MCF 10A (cell line): ENCODE measurements at regions not wholly inside any gene's neighbourhood (a gene's known extent, or its start where the extent isn't known, plus 50 kb on each side); places are given as distances from the start of the nearest gene placed in this dataset.

ENCODE experiments used
- BruUV-seq: library from RNA; stranded (reverse); fragments of 400-500 nt; replicated peaks from 2 replicates; lab custom pipeline; 2021; lab: Mats Ljungman, UMichigan
- CTCF ChIA-PET: fragments of 300-600 bp; sonication (Branson Sonifier 250); formaldehyde crosslinking; extraction: SDS; loops from one replicate; lab custom pipeline; 2021; ENCODE audit warnings: antibody characterized with exemption, inconsistent platforms; lab: Yijun Ruan, JAX
- POLR2A ChIA-PET: fragments of 300-600, 350-650 bp; sonication (Branson Sonifier 250); formaldehyde crosslinking; extraction: SDS; loops from one replicate; lab custom pipeline; 2020; ENCODE audit warnings: antibody characterized with exemption, inconsistent platforms; lab: Yijun Ruan, JAX
- DNase-seq: peaks from one replicate; pipeline ENCODE4 v3.0.0-alpha.2; 2018; ENCODE audit not compliant: unreplicated experiment
- H3K27ac Mint-ChIP-seq: one replicate; pipeline ENCODE4 v1.8.0; 2022; ENCODE audit warnings: mild to moderate bottlenecking, low read depth, mixed read lengths; ENCODE audit not compliant: unreplicated experiment
- H3K27me3 Mint-ChIP-seq: one replicate; pipeline ENCODE4 v1.8.0; 2022; ENCODE audit warnings: mixed read lengths; ENCODE audit not compliant: insufficient read depth, unreplicated experiment
- H3K36me3 Mint-ChIP-seq: one replicate; pipeline ENCODE4 v1.8.0; 2022; ENCODE audit warnings: mild to moderate bottlenecking, moderate library complexity, mixed read lengths; ENCODE audit not compliant: insufficient read depth, unreplicated experiment
- H3K4me1 Mint-ChIP-seq: one replicate; pipeline ENCODE4 v1.8.0; 2022; ENCODE audit warnings: mixed read lengths; ENCODE audit not compliant: insufficient read depth, unreplicated experiment
- H3K4me3 Mint-ChIP-seq: one replicate; pipeline ENCODE4 v1.8.0; 2022; ENCODE audit warnings: mild to moderate bottlenecking, moderate library complexity, mixed read lengths; ENCODE audit not compliant: unreplicated experiment
- H3K9me3 Mint-ChIP-seq: one replicate; pipeline ENCODE4 v1.8.0; 2022; ENCODE audit warnings: mixed read lengths; ENCODE audit not compliant: unreplicated experiment
- CTCF ChIP-seq: fragments of 200-600 bp; IDR thresholded peaks from one replicate; pipeline ENCODE4 v1.8.0; 2022; ENCODE audit warnings: antibody characterized with exemption, mild to moderate bottlenecking; ENCODE audit not compliant: unreplicated experiment
- intact Hi-C: fragments of 100-400 bp; cut with micrococcal nuclease; formaldehyde crosslinking; loops from 2 replicates; pipeline ENCODE4 v1.14.1; 2022

DNA sequence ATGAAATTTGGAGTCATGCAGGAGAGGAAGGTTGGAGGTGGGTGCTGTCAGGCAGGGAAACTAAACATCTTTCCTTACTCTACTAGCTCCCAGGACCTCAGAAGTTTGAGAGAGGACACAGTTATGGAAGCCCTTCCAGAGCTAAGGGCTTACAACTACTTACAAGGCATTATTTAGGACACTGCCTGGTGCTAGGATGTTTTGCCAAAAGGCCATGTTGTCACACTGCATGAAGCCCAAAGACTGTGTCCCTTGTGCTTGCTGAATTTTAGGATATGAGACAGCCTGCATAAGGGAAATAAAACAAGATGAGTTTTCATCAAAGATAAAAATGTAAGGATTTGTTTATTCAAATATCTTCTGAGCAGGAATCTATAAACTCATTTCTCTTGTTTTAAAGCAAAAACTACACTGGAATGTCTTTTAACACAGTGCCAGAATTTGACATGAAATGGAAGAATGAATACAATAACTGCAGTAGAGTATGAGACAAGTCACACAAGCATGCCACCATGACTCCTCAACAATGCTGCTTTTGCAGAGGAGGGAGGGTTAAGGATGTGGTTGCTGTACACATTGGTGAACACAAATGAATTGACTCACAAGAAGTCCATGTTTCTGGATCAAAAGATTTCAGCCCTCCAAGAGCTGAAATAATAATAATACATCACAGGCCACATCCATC lies 258.4 kb downstream of the SPRY2 start:
- no peak for TF ChIP-seq CTCF
- BruUV-seq, result no TSS peak

DNA sequence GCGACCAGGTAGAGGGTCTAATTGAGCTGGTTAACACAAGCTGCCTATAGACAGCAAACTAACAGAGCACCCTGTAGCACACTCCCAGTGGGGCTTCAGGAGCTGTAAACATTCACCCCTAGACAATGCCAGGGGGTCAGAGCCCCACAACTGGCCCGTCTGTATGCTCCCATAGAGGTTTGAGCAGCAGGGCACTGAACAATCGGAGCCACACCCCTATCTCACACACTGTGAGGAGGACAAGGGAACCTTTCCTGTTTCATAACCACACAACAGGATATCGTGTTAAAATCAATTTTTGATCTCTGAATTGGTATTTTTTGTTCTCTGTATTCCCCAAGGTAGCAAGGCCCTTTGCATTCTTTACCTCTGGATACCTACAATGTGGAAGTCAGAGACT lies 266.1 kb downstream of the SPRY2 start:
- TF ChIP-seq CTCF, result no peak
- Mint-ChIP-seq H3K27ac (no peak overlapping the region), H3K9me3 (no peaks in the 10 kb centered on the region), H3K4me1 (no peaks in the 10 kb centered on the region), H3K36me3 (no peaks in the 10 kb centered on the region), H3K4me3 (no peak overlapping the region), H3K27me3 (no peaks in the 10 kb centered on the region)
- BruUV-seq, result no TSS peak
- ChIA-PET CTCF (no interaction called here), POLR2A (no interaction called here)
- no peak for DNase-seq
- intact Hi-C loops, result no loop called here

More for the DNA sequence above, 258.4 kb downstream of the SPRY2 start:
- Mint-ChIP-seq H3K4me1 (peaks cover 34% of the 10 kb centered on the region), H3K4me3 (no peak overlapping the region), H3K36me3 (no peaks in the 10 kb centered on the region), H3K27me3 (no peaks in the 10 kb centered on the region), H3K27ac (peak overlapping the region; percentile 91), H3K9me3 (no peaks in the 10 kb centered on the region)
- intact Hi-C loops, result no loop called here
- peak; percentile 12 for DNase-seq
- CTCF ChIA-PET, result interaction anchor here (0.6 kb wide), 1 partner anchor 55 kb away, joined by 3 read pairs; no protein-coding TSS in a partner anchor
- POLR2A ChIA-PET, result interaction anchor here (0.9 kb wide), 1 partner anchor 34 kb away, joined by 3 read pairs; no protein-coding TSS in a partner anchor

DNA sequence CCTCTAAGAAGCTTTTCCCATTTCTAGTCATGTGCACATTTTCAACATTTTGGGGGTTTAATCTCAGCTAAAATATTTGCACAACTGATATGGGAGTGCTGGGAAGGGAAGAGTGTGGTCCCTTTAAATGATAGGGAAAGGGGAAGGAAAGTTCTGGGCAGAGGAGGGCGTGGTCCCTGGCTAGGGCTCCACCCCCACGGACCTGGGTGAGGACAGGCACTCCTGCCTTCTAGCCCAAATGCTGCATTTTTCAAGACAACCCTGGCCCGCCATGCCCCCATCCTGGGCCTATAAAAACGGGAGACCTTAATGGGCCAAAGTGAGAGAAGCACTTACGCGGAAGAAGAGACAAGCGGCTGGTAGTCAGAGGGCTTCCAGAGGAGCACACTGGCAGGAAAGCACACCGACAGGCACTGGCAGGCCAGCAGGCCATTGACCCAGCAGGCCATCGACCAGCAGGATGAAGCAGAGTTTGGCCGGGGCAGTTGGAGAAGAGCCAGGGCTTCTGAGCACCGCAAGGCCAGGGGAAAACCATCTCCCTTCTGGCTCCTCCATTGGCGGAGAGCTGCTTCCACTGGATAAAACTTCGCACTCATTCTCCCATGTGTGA lies 266.7 kb downstream of the SPRY2 start:
- Mint-ChIP-seq H3K4me1 (no peaks in the 10 kb centered on the region), H3K27ac (no peak overlapping the region), H3K27me3 (no peaks in the 10 kb centered on the region), H3K36me3 (no peaks in the 10 kb centered on the region), H3K4me3 (no peak overlapping the region), H3K9me3 (no peaks in the 10 kb centered on the region)
- DNase-seq, result no peak
- no TSS peak for BruUV-seq
- POLR2A ChIA-PET, result no interaction called here
- intact Hi-C loops, result no loop called here
- CTCF ChIA-PET, result no interaction called here
- no peak for TF ChIP-seq CTCF

DNA sequence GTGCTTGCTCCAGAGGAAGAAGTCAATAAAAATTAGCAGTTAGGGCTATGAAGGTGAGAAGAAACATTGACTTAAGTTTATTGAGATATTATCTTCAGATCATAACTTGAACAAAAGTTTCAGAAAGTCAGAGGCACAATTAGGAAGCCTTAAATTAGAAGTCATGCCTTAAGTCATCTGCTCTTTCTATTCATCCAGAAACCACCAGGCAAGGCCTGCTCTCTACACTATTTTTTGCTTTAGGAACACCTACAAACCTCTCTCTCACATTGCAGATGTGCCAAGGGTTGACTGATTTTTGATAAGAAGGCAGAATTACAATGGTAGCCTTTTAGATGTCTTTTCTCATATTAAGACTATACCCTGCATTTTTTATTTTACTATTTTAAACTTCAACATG lies 268.7 kb downstream of the SPRY2 start:
- H3K9me3 Mint-ChIP-seq, result no peaks in the 10 kb centered on the region
- H3K27ac Mint-ChIP-seq, result no peak overlapping the region
- H3K36me3 Mint-ChIP-seq, result no peaks in the 10 kb centered on the region
- no peaks in the 10 kb centered on the region for H3K4me1 Mint-ChIP-seq
- no peak for DNase-seq
- ChIA-PET CTCF (no interaction called here), POLR2A (no interaction called here)
- H3K27me3 Mint-ChIP-seq, result no peaks in the 10 kb centered on the region
- H3K4me3 Mint-ChIP-seq, result no peak overlapping the region
- intact Hi-C loops, result no loop called here
- no peak for TF ChIP-seq CTCF
- BruUV-seq, result no TSS peak
